HL-60 (cell line): ENCODE measurements at regions not wholly inside any gene's neighbourhood (a gene's known extent, or its start where the extent isn't known, plus 50 kb on each side); places are given as distances from the start of the nearest gene placed in this dataset.

Experiments
- GABPA ChIP-seq: IDR thresholded peaks from 2 replicates; pipeline ENCODE4 v1.6.1; 2012; ENCODE audit warnings: low read depth
- POLR2AphosphoS5 ChIP-seq: IDR thresholded peaks from 2 replicates; pipeline ENCODE4 v1.6.1; 2012; ENCODE audit warnings: low read depth
- TF ChIP-seq, protein P1 (sequence below): IDR thresholded peaks from one replicate; pipeline ENCODE4 v1.5.1; 2011; ENCODE audit warnings: low read length, control low read depth, inconsistent platforms; ENCODE audit not compliant: insufficient read depth
- TF ChIP-seq, protein P2 (sequence below): IDR thresholded peaks from 2 replicates; pipeline ENCODE4 v1.6.1; 2012; ENCODE audit warnings: low read depth; ENCODE audit not compliant: insufficient replicate concordance

GRCh38 chrX:18075603-18076002 lies 145.1 kb downstream of the BEND2 start:
- TF ChIP-seq, protein P1, sequence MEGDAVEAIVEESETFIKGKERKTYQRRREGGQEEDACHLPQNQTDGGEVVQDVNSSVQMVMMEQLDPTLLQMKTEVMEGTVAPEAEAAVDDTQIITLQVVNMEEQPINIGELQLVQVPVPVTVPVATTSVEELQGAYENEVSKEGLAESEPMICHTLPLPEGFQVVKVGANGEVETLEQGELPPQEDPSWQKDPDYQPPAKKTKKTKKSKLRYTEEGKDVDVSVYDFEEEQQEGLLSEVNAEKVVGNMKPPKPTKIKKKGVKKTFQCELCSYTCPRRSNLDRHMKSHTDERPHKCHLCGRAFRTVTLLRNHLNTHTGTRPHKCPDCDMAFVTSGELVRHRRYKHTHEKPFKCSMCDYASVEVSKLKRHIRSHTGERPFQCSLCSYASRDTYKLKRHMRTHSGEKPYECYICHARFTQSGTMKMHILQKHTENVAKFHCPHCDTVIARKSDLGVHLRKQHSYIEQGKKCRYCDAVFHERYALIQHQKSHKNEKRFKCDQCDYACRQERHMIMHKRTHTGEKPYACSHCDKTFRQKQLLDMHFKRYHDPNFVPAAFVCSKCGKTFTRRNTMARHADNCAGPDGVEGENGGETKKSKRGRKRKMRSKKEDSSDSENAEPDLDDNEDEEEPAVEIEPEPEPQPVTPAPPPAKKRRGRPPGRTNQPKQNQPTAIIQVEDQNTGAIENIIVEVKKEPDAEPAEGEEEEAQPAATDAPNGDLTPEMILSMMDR, result no peak
- TF ChIP-seq, protein P2, sequence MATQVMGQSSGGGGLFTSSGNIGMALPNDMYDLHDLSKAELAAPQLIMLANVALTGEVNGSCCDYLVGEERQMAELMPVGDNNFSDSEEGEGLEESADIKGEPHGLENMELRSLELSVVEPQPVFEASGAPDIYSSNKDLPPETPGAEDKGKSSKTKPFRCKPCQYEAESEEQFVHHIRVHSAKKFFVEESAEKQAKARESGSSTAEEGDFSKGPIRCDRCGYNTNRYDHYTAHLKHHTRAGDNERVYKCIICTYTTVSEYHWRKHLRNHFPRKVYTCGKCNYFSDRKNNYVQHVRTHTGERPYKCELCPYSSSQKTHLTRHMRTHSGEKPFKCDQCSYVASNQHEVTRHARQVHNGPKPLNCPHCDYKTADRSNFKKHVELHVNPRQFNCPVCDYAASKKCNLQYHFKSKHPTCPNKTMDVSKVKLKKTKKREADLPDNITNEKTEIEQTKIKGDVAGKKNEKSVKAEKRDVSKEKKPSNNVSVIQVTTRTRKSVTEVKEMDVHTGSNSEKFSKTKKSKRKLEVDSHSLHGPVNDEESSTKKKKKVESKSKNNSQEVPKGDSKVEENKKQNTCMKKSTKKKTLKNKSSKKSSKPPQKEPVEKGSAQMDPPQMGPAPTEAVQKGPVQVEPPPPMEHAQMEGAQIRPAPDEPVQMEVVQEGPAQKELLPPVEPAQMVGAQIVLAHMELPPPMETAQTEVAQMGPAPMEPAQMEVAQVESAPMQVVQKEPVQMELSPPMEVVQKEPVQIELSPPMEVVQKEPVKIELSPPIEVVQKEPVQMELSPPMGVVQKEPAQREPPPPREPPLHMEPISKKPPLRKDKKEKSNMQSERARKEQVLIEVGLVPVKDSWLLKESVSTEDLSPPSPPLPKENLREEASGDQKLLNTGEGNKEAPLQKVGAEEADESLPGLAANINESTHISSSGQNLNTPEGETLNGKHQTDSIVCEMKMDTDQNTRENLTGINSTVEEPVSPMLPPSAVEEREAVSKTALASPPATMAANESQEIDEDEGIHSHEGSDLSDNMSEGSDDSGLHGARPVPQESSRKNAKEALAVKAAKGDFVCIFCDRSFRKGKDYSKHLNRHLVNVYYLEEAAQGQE, result no peak
- TF ChIP-seq POLR2AphosphoS5, result no peak
- no peak for TF ChIP-seq GABPA
